ENCODE measurements at regions not wholly inside any gene's neighbourhood (a gene's known extent, or its start where the extent isn't known, plus 50 kb on each side); places are given as distances from the start of the nearest gene placed in this dataset.
"Not testable (repeated sequence)": the region's sequence is repeated elsewhere in the genome, so short reads cannot be mapped to it uniquely, and the experiment has no call there.

DNA sequence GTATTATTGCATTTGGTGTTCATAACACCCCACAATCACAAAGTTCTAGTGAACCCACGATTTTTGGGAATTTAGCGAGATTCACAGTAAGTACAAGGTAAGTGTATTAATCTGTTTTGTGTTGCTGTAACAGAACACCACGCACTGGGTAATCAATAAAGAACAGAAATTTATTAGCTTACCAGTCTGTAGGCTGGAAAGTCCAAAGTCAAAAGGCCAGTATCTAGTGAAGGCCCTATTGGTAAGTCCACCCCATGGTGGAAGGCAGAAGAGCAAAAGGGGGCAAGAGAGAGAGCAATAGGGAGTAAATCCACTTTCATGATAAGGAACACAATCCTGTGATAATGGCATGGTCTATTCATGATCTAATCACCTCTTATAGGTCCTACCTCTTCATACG is 190.3 kb upstream of the KCNMB2 start:
- Histone ChIP-seq H3K9me3 (ENCODE audit: control insufficient read depth, insufficient read depth, low read length) (no peaks in the 10 kb centered on the region), H3K27me3 (ENCODE audit: control insufficient read depth, insufficient read depth, low read length) (no peaks in the 10 kb centered on the region), H3K4me1 (ENCODE audit: control insufficient read depth, insufficient read depth, low read length) (no peaks in the 10 kb centered on the region), H3K36me3 (ENCODE audit: control insufficient read depth, insufficient read depth, low read length) (no peaks in the 10 kb centered on the region), H3K27ac (ENCODE audit: low read depth, low read length) (no peak overlapping the region), H3K4me3 (ENCODE audit: low read depth, low read length) (no peak overlapping the region)
- DNase-seq (ENCODE audit: low read depth in 4 of 6, low spot score in 6 of 6), result no peak
- WGBS (ENCODE audit: insufficient coverage), result 100% methylated on average over 1 of the region's 4 CpGs

DNA sequence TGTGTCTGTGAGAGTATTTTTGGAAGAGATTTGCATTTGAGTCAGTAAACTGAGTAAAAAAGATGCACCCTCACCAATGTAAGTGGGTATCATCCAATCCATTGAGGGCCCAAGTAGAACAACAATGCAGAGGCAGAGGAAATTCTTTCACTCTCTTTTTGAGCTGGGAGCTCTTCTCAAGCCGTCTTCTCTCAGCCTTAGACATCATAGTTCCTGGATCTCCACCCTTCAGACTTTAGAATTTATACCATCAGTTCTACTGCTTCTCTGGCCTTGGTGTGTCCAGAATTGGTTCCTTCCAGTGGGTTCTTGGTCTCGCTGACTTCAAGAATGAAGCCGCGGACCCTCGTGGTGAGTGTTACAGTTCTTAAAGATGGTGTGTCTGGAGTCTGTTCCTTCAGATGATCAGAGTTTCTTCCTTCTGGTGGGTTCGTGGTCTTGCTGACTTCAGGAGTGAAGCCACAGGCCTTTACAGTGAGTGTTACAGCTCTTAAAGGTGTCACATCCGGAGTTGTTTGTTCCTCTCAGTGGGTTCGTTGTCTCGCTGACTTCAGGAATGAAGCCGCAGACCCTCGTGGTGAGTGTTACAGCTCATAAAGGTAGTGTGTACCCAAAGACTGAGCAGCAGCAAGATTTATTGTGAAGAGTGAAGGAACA is 187.5 kb upstream of the KCNMB2 start:
- H3K9me3 ChIP-seq (ENCODE audit: control insufficient read depth, insufficient read depth, low read length); H3K27me3 ChIP-seq (ENCODE audit: control insufficient read depth, insufficient read depth, low read length); H3K27ac ChIP-seq (ENCODE audit: low read depth, low read length); H3K4me3 ChIP-seq (ENCODE audit: low read depth, low read length); H3K4me1 ChIP-seq (ENCODE audit: control insufficient read depth, insufficient read depth, low read length); H3K36me3 ChIP-seq (ENCODE audit: control insufficient read depth, insufficient read depth, low read length); DNase-seq (ENCODE audit: low read depth in 4 of 6, low spot score in 6 of 6): not testable (repeated sequence)
- WGBS (ENCODE audit: insufficient coverage), result 97% methylated on average over 11 of the region's 11 CpGs

DNA sequence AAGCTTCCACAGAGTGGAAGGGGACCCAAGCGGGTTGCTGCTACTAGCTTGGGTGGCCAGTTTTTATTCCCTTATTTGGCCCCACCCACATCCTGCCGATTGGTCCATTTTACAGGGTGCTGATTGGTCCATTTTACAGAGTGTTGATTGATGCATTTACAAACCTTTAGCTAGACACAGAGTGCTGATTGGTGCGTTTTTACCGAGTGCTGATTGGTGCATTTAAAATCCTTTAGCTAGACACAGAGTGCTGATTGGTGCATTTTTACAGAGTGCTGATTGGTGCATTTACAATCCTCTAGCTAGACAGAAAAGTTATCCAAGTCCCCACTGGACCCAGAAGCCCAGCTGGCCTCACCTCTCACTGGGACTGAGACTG is 187.0 kb upstream of the KCNMB2 start:
- H3K4me3 ChIP-seq (ENCODE audit: low read depth, low read length); H3K27me3 ChIP-seq (ENCODE audit: control insufficient read depth, insufficient read depth, low read length); H3K9me3 ChIP-seq (ENCODE audit: control insufficient read depth, insufficient read depth, low read length); H3K4me1 ChIP-seq (ENCODE audit: control insufficient read depth, insufficient read depth, low read length); H3K27ac ChIP-seq (ENCODE audit: low read depth, low read length); H3K36me3 ChIP-seq (ENCODE audit: control insufficient read depth, insufficient read depth, low read length); DNase-seq (ENCODE audit: low read depth in 4 of 6, low spot score in 6 of 6): not testable (repeated sequence)
- 90% methylated on average over 2 of the region's 4 CpGs for whole genome bisulfite sequencing (ENCODE audit: insufficient coverage)

DNA sequence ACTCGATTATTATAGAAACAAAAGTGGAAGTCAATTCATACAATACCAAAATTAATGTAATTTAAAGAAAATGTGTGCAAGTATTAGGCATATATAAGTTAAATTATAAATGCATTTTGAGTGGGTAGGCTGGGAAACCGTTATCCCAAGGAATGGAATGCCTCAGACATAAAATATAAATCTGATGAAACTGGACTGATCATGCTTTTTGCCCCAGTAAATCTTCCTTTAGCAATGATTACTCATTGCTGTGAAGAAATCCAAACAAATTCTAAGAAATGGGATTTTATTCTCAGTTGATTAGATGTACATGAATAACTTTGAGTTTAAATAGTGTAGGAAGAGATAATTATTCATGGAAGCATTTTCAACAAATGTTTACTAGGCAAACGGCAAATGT is 185.5 kb upstream of the KCNMB2 start:
- no peak overlapping the region for H3K27ac ChIP-seq (ENCODE audit: low read depth, low read length)
- H3K36me3 ChIP-seq (ENCODE audit: control insufficient read depth, insufficient read depth, low read length), result no peaks in the 10 kb centered on the region
- no CpG with 5 or more reads among the region's 3 CpGs for WGBS (ENCODE audit: insufficient coverage)
- H3K4me3 ChIP-seq (ENCODE audit: low read depth, low read length), result no peak overlapping the region
- no peaks in the 10 kb centered on the region for H3K4me1 ChIP-seq (ENCODE audit: control insufficient read depth, insufficient read depth, low read length)
- H3K27me3 ChIP-seq (ENCODE audit: control insufficient read depth, insufficient read depth, low read length), result no peaks in the 10 kb centered on the region
- H3K9me3 ChIP-seq (ENCODE audit: control insufficient read depth, insufficient read depth, low read length), result no peaks in the 10 kb centered on the region
- no peak for DNase-seq (ENCODE audit: low read depth in 4 of 6, low spot score in 6 of 6)

DNA sequence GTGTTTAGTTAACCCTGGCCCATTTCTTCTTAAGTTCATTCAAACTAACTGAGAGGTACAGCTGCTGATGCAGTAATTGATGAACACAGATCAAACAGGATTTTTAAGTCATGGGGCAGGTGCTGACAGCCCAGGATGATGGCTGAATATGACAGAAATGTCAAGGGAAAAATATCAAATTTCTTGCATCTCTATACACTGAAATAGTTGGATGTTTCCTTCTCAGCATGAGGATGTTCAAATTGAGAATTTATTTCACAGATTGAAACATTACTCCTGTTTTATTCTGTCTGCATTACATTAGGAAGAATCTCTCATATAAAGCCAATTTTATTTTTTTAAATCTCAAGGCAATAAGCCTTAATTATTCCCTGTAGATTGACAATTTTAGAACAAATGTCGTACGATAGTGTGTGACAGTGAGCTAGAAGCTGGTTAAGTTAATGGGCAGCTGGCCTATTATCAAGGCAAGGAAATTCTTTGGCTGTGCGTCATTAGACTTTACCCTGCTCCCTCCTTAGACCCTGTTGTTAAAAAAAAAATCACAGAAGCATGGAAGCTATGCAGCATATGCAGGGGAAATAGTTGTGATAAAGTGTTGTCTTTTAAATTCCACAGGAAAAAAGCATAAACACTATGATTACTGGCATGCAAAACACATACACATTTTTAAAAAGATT is 183.8 kb upstream of the KCNMB2 start:
- no peak overlapping the region for H3K4me3 ChIP-seq (ENCODE audit: low read depth, low read length)
- no peaks in the 10 kb centered on the region for H3K4me1 ChIP-seq (ENCODE audit: control insufficient read depth, insufficient read depth, low read length)
- no peaks in the 10 kb centered on the region for H3K36me3 ChIP-seq (ENCODE audit: control insufficient read depth, insufficient read depth, low read length)
- DNase-seq (ENCODE audit: low read depth in 4 of 6, low spot score in 6 of 6), result peak in 2 of 6 donors; percentile 57 to 59
- H3K27me3 ChIP-seq (ENCODE audit: control insufficient read depth, insufficient read depth, low read length), result no peaks in the 10 kb centered on the region
- WGBS (ENCODE audit: insufficient coverage), result no CpG with 5 or more reads among the region's 3 CpGs
- no peak overlapping the region for H3K27ac ChIP-seq (ENCODE audit: low read depth, low read length)
- H3K9me3 ChIP-seq (ENCODE audit: control insufficient read depth, insufficient read depth, low read length), result no peaks in the 10 kb centered on the region

DNA sequence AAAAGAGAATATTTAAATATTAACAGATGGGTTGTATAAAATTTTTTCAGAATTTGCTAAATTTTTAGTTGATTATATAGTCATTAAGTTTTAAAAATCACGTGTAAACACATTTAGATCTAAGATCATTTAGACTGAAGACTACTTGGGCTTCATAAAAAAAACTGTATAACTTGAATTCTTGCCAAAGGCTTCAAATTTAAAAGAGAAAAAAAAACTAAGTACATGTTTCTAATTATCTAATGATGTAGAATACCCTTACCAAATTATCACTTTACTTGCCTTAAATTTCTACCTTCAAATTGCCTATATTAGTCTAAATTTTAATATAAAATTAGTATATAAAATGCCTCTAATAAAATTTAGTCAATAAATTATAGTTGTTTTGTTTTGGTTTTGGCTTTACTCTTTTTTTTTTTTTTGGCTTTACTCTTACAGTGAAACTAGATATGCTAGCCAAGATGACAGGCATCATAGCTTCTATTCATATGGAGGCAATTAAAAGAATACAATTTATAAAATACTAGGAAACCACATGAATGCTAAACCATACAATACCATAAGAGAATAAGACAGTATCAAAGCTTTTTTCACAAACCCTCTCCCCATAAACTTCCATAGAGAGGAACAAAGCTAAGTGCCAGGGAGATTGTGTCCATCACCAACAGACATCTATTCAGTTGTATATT is 183.1 kb upstream of the KCNMB2 start:
- Histone ChIP-seq H3K27me3 (ENCODE audit: control insufficient read depth, insufficient read depth, low read length) (no peaks in the 10 kb centered on the region), H3K4me1 (ENCODE audit: control insufficient read depth, insufficient read depth, low read length) (no peaks in the 10 kb centered on the region), H3K9me3 (ENCODE audit: control insufficient read depth, insufficient read depth, low read length) (no peaks in the 10 kb centered on the region), H3K4me3 (ENCODE audit: low read depth, low read length) (no peak overlapping the region), H3K27ac (ENCODE audit: low read depth, low read length) (no peak overlapping the region), H3K36me3 (ENCODE audit: control insufficient read depth, insufficient read depth, low read length) (no peaks in the 10 kb centered on the region)
- WGBS (ENCODE audit: insufficient coverage), result no CpG with 5 or more reads among the region's 1 CpG
- DNase-seq (ENCODE audit: low read depth in 4 of 6, low spot score in 6 of 6), result no peak

DNA sequence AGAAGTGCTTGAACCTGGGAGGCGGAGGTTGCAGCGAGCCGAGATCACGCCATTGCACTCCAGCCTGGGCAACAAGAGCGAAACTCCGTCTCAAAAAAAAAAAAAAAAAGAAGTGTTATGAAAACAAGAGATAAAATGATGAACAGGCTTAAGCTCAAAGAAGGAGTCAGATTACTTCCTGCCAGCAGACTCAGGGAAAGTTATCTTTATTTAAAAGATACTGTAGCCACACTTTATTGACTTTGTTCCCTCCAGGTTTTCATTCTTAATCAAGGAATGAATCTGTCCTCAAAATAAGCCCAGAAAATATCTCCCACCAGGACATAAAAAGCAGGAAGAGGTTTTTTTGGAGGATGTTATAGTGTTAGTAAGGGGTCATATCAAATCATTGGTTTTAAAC is 176.5 kb upstream of the KCNMB2 start:
- Histone ChIP-seq H3K27me3 (ENCODE audit: control insufficient read depth, insufficient read depth, low read length) (no peaks in the 10 kb centered on the region), H3K36me3 (ENCODE audit: control insufficient read depth, insufficient read depth, low read length) (no peaks in the 10 kb centered on the region), H3K27ac (ENCODE audit: low read depth, low read length) (peak overlapping the region; percentile 25), H3K9me3 (ENCODE audit: control insufficient read depth, insufficient read depth, low read length) (peaks cover 2% of the 10 kb centered on the region), H3K4me1 (ENCODE audit: control insufficient read depth, insufficient read depth, low read length) (no peaks in the 10 kb centered on the region), H3K4me3 (ENCODE audit: low read depth, low read length) (no peak overlapping the region)
- WGBS (ENCODE audit: insufficient coverage), result no CpG with 5 or more reads among the region's 6 CpGs
- DNase-seq (ENCODE audit: low read depth in 4 of 6, low spot score in 6 of 6), result no peak

DNA sequence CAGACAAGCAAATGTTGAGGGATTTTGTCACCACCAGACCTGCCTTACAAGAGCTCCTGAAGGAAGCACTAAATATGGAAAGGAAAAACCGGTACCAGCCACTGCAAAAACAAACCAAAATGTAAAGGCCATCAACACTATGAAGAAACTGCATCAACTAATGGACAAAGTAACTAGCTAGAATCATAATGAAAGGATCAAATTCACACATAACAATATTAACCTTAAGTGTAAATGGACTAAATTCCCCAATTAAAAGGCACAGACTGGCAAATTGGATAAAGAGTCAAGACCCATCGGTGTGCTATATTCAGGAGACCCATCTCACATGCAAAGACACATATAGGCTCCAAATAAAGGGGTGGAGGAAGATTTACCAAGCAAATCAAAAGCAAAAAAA is 173.2 kb upstream of the KCNMB2 start:
- H3K27ac ChIP-seq (ENCODE audit: low read depth, low read length); H3K4me3 ChIP-seq (ENCODE audit: low read depth, low read length); H3K27me3 ChIP-seq (ENCODE audit: control insufficient read depth, insufficient read depth, low read length); H3K4me1 ChIP-seq (ENCODE audit: control insufficient read depth, insufficient read depth, low read length); H3K9me3 ChIP-seq (ENCODE audit: control insufficient read depth, insufficient read depth, low read length); H3K36me3 ChIP-seq (ENCODE audit: control insufficient read depth, insufficient read depth, low read length); DNase-seq (ENCODE audit: low read depth in 4 of 6, low spot score in 6 of 6): not testable (repeated sequence)
- WGBS (ENCODE audit: insufficient coverage), result no CpG with 5 or more reads among the region's 2 CpGs

DNA sequence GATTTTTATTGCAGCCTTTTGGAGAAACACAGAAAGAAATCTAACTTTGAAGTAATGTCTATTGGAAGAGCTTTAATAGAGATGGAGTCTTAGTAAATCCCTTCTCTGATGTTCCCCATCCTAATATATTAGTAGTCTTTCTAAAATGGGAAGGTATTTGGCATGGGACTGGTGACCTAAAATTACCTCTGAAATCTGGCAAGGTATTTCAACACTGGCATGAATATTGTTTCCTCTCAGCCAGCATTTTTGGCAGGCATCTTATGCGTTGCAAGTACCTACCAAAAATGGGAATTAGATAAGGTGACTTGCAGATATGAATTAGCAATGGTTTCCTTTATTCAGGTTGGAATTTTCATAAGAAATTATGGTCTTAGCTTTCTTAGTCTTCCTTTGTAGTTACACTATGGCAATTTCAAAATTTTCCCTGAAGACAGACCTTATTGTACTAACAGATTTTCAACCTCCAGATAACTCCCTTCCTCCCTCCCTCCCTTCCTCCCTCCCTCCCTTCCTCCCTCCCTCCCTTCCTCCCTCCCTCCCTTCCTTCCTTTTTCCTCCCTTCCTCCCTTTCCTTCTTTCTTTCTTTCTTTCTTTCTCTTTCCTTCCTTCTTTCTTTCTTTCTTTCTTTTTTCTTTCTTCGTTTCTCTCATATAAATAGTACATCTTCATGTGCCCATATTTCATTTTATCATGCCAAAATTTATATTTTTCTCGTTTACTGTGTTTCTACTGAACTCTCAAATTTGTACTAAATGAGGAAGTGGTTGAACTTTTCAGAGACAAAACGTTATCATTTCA is 168.2 kb upstream of the KCNMB2 start:
- no peak overlapping the region for H3K27ac ChIP-seq (ENCODE audit: low read depth, low read length)
- no peaks in the 10 kb centered on the region for H3K36me3 ChIP-seq (ENCODE audit: control insufficient read depth, insufficient read depth, low read length)
- peaks cover 2% of the 10 kb centered on the region for H3K9me3 ChIP-seq (ENCODE audit: control insufficient read depth, insufficient read depth, low read length)
- peak in 2 of 6 donors; percentile 43 to 65 for DNase-seq (ENCODE audit: low read depth in 4 of 6, low spot score in 6 of 6)
- no CpG with 5 or more reads among the region's 4 CpGs for WGBS (ENCODE audit: insufficient coverage)
- H3K4me1 ChIP-seq (ENCODE audit: control insufficient read depth, insufficient read depth, low read length), result no peaks in the 10 kb centered on the region
- no peak overlapping the region for H3K4me3 ChIP-seq (ENCODE audit: low read depth, low read length)
- H3K27me3 ChIP-seq (ENCODE audit: control insufficient read depth, insufficient read depth, low read length), result no peaks in the 10 kb centered on the region
